T-cell (primary cell): ENCODE measurements at regions not wholly inside any gene's neighbourhood (a gene's known extent, or its start where the extent isn't known, plus 50 kb on each side); places are given as distances from the start of the nearest gene placed in this dataset.
A peak's percentile ranks its signal among the peaks of the same experiment; 100 is the strongest.
"Not testable (repeated sequence)": the region's sequence is repeated elsewhere in the genome, so short reads cannot be mapped to it uniquely, and the experiment has no call there.

Experiments
- ATAC-seq, 4 experiments: fragments of 200-7000 bp in 3 of 4; fragments of 150-1000 bp in 1 of 4; cut with Tn5 transposase; replicated peaks in 1 of 4; 1 replicate in 3 of 4; 2 replicates in 1 of 4; pipeline ENCODE4 v1.10.0; 2021; ENCODE audit warnings: moderate library complexity in 3 of 4, mild to moderate bottlenecking in 2 of 4, moderate number of reproducible peaks in 1 of 4
- CTCF ChIA-PET, 2 donors: fragments of 300-600 bp; sonication (Branson Sonifier 250); formaldehyde crosslinking; loops; one replicate each; lab custom pipeline; 2022; ENCODE audit warnings: antibody characterized with exemption in 2 of 2; lab: Charles Lee
- POLR2A ChIA-PET, 2 donors: fragments of 300-600 bp; sonication (Branson Sonifier 250); formaldehyde crosslinking; loops; one replicate each; lab custom pipeline; 2022; ENCODE audit warnings: antibody characterized with exemption in 2 of 2; lab: Charles Lee
- DNase-seq, 35 experiments: peaks; one replicate each; pipeline versions ENCODE4 v3.0.0 to v3.0.0-alpha.2; 2013 to 2023
- H3K27ac ChIP-seq: one replicate; pipeline ENCODE4 v1.5.1; 2013; ENCODE audit warnings: low read length
- H3K27me3 ChIP-seq, 2 experiments: replicated peaks in 1 of 2; 1 replicate in 1 of 2; 2 replicates in 1 of 2; pipeline versions ENCODE4 v1.6.1 to v1.7.0; 2013; ENCODE audit warnings: low read length in 1 of 2, mixed read lengths in 1 of 2; ENCODE audit not compliant: control insufficient read depth in 2 of 2, insufficient read depth in 2 of 2; ENCODE audit errors: extremely low read depth in 1 of 2
- H3K36me3 ChIP-seq, 2 donors: 1 replicate in 1 of 2; 2 replicates in 1 of 2; pipeline versions ENCODE4 v1.6.1 to v1.7.0; 2013; ENCODE audit warnings: low read length in 1 of 2; ENCODE audit not compliant: control insufficient read depth in 2 of 2, insufficient read depth in 1 of 2; ENCODE audit errors: extremely low read depth in 1 of 2
- H3K4me1 ChIP-seq, 2 experiments: 1 replicate in 1 of 2; 2 replicates in 1 of 2; pipeline versions ENCODE4 v1.6.1 to v1.7.0; 2013; ENCODE audit warnings: low read length in 2 of 2, mixed read lengths in 1 of 2; ENCODE audit not compliant: insufficient read depth in 2 of 2, control insufficient read depth in 1 of 2; ENCODE audit errors: extremely low read depth in 1 of 2
- H3K4me3 ChIP-seq, 2 donors: 1 replicate in 1 of 2; 2 replicates in 1 of 2; pipeline versions ENCODE4 v1.5.1 to v1.7.0; 2013; ENCODE audit warnings: mild to moderate bottlenecking in 2 of 2, low read length in 1 of 2, moderate library complexity in 1 of 2; ENCODE audit not compliant: control insufficient read depth in 1 of 2; ENCODE audit errors: extremely low read depth in 1 of 2
- H3K9me3 ChIP-seq: 2 replicates; pipeline ENCODE4 v1.7.0; 2013
- H3K27ac Mint-ChIP-seq, 2 donors: one replicate each; pipeline ENCODE4 v1.8.0; 2020 to 2021; ENCODE audit warnings: mild to moderate bottlenecking in 2 of 2, mixed read lengths in 2 of 2
- H3K27me3 Mint-ChIP-seq, 2 donors: one replicate each; pipeline ENCODE4 v1.8.0; 2021 to 2022; ENCODE audit warnings: mixed read lengths in 2 of 2
- H3K36me3 Mint-ChIP-seq: one replicate; pipeline ENCODE4 v1.8.0; 2021; ENCODE audit warnings: mixed read lengths
- H3K4me1 Mint-ChIP-seq, 3 donors: one replicate each; pipeline ENCODE4 v1.8.0; 2020 to 2022; ENCODE audit warnings: mixed read lengths in 3 of 3, mild to moderate bottlenecking in 1 of 3
- H3K4me3 Mint-ChIP-seq, 3 donors: one replicate each; pipeline ENCODE4 v1.8.0; 2020 to 2022; ENCODE audit warnings: mild to moderate bottlenecking in 3 of 3, mixed read lengths in 3 of 3, moderate library complexity in 3 of 3
- H3K9me3 Mint-ChIP-seq, 3 donors: one replicate each; pipeline ENCODE4 v1.8.0; 2020 to 2022; ENCODE audit warnings: mixed read lengths in 3 of 3
- WGBS: methylation state at CpG from one replicate; pipeline ENCODE4 v1.1.5; 2013; ENCODE audit warnings: missing lambda C conversion rate; ENCODE audit not compliant: insufficient coverage; 5-methylcytosine and 5-hydroxymethylcytosine counted together

GRCh38 chrX:13162772-13163410, 118.5 kb upstream of the FAM9C start:
- Histone ChIP-seq H3K27me3 (no peaks in the 10 kb centered on the region), H3K27ac (no peak overlapping the region), H3K36me3 (no peaks in the 10 kb centered on the region), H3K4me1 (peaks cover 6 to 8% of the 10 kb centered on the region in 2 experiments), H3K9me3 (no peaks in the 10 kb centered on the region), H3K4me3 (no peak overlapping the region)
- H3K27me3 Mint-ChIP-seq: peaks cover 0 to 20% of the 10 kb centered on the region in 2 donors
- H3K4me1 Mint-ChIP-seq: peaks cover 12 to 24% (median 13%) of the 10 kb centered on the region in 3 donors
- H3K36me3 Mint-ChIP-seq: no peaks in the 10 kb centered on the region
- POLR2A ChIA-PET: interaction anchor here in 1 of 2 donors (0.6 kb wide), 1 partner anchor 17 kb away, joined by 3 read pairs; no protein-coding TSS in a partner anchor
- no peak overlapping the region for H3K4me3 Mint-ChIP-seq
- WGBS: no CpG with 5 or more reads among the region's 4 CpGs
- CTCF ChIA-PET: interaction anchor here in 1 of 2 donors (1.4 kb wide), 1 partner anchor 24 kb away, joined by 3 read pairs; no protein-coding TSS in a partner anchor
- no peaks in the 10 kb centered on the region for H3K9me3 Mint-ChIP-seq
- no peak for DNase-seq
- no peak overlapping the region for H3K27ac Mint-ChIP-seq
- no peak for ATAC-seq

GRCh38 chrX:13159886-13160285, 115.5 kb upstream of the FAM9C start:
- Histone ChIP-seq H3K36me3 (no peaks in the 10 kb centered on the region), H3K4me3 (no peak overlapping the region), H3K27ac (no peak overlapping the region), H3K4me1 (peaks cover 0 to 3% of the 10 kb centered on the region in 2 experiments), H3K9me3 (no peaks in the 10 kb centered on the region), H3K27me3 (no peaks in the 10 kb centered on the region)
- ATAC-seq (no peak), DNase-seq (no peak)
- H3K27ac Mint-ChIP-seq: no peak overlapping the region
- ChIA-PET CTCF (interaction anchor here in 1 of 2 donors (0.6 kb wide), 1 partner anchor 214 kb away, joined by 3 read pairs; no protein-coding TSS in a partner anchor), POLR2A (no interaction called here)
- no peaks in the 10 kb centered on the region for H3K36me3 Mint-ChIP-seq
- H3K4me3 Mint-ChIP-seq: no peak overlapping the region
- peaks cover 4 to 10% (median 7%) of the 10 kb centered on the region in 3 donors for H3K4me1 Mint-ChIP-seq
- no peaks in the 10 kb centered on the region for H3K9me3 Mint-ChIP-seq
- H3K27me3 Mint-ChIP-seq: peaks cover 0 to 14% of the 10 kb centered on the region in 2 donors

- ChIA-PET POLR2A (no interaction called here), CTCF (no interaction called here)
- Mint-ChIP-seq H3K27ac (no peak overlapping the region), H3K9me3 (peaks cover 4 to 5% (median 4%) of the 10 kb centered on the region in 3 donors), H3K27me3 (peaks cover 0 to 18% of the 10 kb centered on the region in 2 donors), H3K36me3 (peaks cover 3% of the 10 kb centered on the region), H3K4me3 (no peak overlapping the region), H3K4me1 (peaks cover 4 to 14% (median 7%) of the 10 kb centered on the region in 3 donors)
- no peak overlapping the region for H3K4me3 ChIP-seq
- H3K27me3 ChIP-seq: no peaks in the 10 kb centered on the region
- no peak for ATAC-seq
- no peak overlapping the region for H3K27ac ChIP-seq
- H3K36me3 ChIP-seq: no peaks in the 10 kb centered on the region
- no peaks in the 10 kb centered on the region for H3K9me3 ChIP-seq
- peaks cover 0 to 3% of the 10 kb centered on the region in 2 experiments for H3K4me1 ChIP-seq
- no peak for DNase-seq
These were observed 114.5 kb upstream of the FAM9C start for GRCh38 chrX:13158911-13159310.

GRCh38 chrX:13155550-13155949, 111.1 kb upstream of the FAM9C start:
- H3K27ac Mint-ChIP-seq, H3K9me3 ChIP-seq, H3K36me3 ChIP-seq, H3K27me3 ChIP-seq, H3K36me3 Mint-ChIP-seq, H3K27ac ChIP-seq, DNase-seq, H3K9me3 Mint-ChIP-seq, H3K4me3 Mint-ChIP-seq, ATAC-seq, H3K4me3 ChIP-seq, POLR2A ChIA-PET: not testable (repeated sequence)
- H3K4me1 ChIP-seq: peaks cover 2 to 17% of the 10 kb centered on the region in 2 experiments
- Mint-ChIP-seq H3K27me3 (peaks cover 0 to 14% of the 10 kb centered on the region in 2 donors), H3K4me1 (peaks cover 15 to 27% (median 15%) of the 10 kb centered on the region in 3 donors)
- WGBS: no CpG with 5 or more reads among the region's 1 CpG
- CTCF ChIA-PET: interaction anchor here in 1 of 2 donors (0.7 kb wide), 1 partner anchor 257 kb away, joined by 3 read pairs; no protein-coding TSS in a partner anchor

- no peak overlapping the region for H3K4me3 Mint-ChIP-seq
- peaks cover 3% of the 10 kb centered on the region for H3K36me3 Mint-ChIP-seq
- H3K27ac Mint-ChIP-seq: no peak overlapping the region
- no peak overlapping the region for H3K4me3 ChIP-seq
- H3K4me1 ChIP-seq: peaks cover 2 to 17% of the 10 kb centered on the region in 2 experiments
- H3K27me3 Mint-ChIP-seq: peaks cover 0 to 15% of the 10 kb centered on the region in 2 donors
- POLR2A ChIA-PET: no interaction called here
- H3K27me3 ChIP-seq: no peaks in the 10 kb centered on the region
- H3K27ac ChIP-seq: no peak overlapping the region
- peaks cover 15 to 30% (median 15%) of the 10 kb centered on the region in 3 donors for H3K4me1 Mint-ChIP-seq
- H3K36me3 ChIP-seq: no peaks in the 10 kb centered on the region
- no peak for DNase-seq
- H3K9me3 ChIP-seq: no peaks in the 10 kb centered on the region
- H3K9me3 Mint-ChIP-seq: peaks cover 5 to 8% (median 8%) of the 10 kb centered on the region in 3 donors
- CTCF ChIA-PET: no interaction called here
- WGBS: no CpG with 5 or more reads among the region's 3 CpGs
- no peak for ATAC-seq
These were observed 109.4 kb upstream of the FAM9C start for GRCh38 chrX:13153796-13154195.

- Mint-ChIP-seq H3K4me3 (peak overlapping the region in 2 of 3 donors; percentile 3 to 50), H3K27me3 (peaks cover 0 to 20% of the 10 kb centered on the region in 2 donors), H3K36me3 (peaks cover 3% of the 10 kb centered on the region), H3K27ac (peak overlapping the region; percentile 89 to 91), H3K9me3 (peaks cover 8 to 14% (median 8%) of the 10 kb centered on the region in 3 donors), H3K4me1 (peaks cover 15 to 33% (median 15%) of the 10 kb centered on the region in 3 donors)
- H3K36me3 ChIP-seq: no peaks in the 10 kb centered on the region
- no peaks in the 10 kb centered on the region for H3K9me3 ChIP-seq
- DNase-seq: no peak
- ATAC-seq: no peak
- peak overlapping the region in 1 of 2 donors; percentile 25 for H3K4me3 ChIP-seq
- CTCF ChIA-PET: interaction anchor here (0.6 to 1.6 kb wide), 7 partner anchors 60 to 335 kb away, joined by 3 to 6 read pairs (median 3); no protein-coding TSS in a partner anchor
- peaks cover 2 to 17% of the 10 kb centered on the region in 2 experiments for H3K4me1 ChIP-seq
- no peaks in the 10 kb centered on the region for H3K27me3 ChIP-seq
- H3K27ac ChIP-seq: peak overlapping the region; percentile 69
- WGBS: no CpG with 5 or more reads among the region's 7 CpGs
- POLR2A ChIA-PET: interaction anchor here in 1 of 2 donors (0.6 to 1.5 kb wide), 5 partner anchors 29 to 182 kb away, joined by 3 to 7 read pairs (median 4); no protein-coding TSS in a partner anchor
These were observed 108.2 kb upstream of the FAM9C start for GRCh38 chrX:13152518-13153185.
